Colonic mucosa (tissue), 4 donors: ENCODE measurements at regions not wholly inside any gene's neighbourhood (a gene's known extent, or its start where the extent isn't known, plus 50 kb on each side); places are given as distances from the start of the nearest gene placed in this dataset.

Experiments used
- DNase-seq: peaks from one replicate; pipeline ENCODE4 v3.0.0-alpha.2; 2020
- H3K27ac ChIP-seq: fragments of 200-600 bp; one replicate; pipeline ENCODE4 v1.8.0; 2021
- H3K27me3 ChIP-seq: fragments of 200-600 bp; one replicate; pipeline ENCODE4 v1.8.0; 2021
- H3K36me3 ChIP-seq: fragments of 200-600 bp; one replicate; pipeline ENCODE4 v1.8.0; 2021
- H3K4me1 ChIP-seq: fragments of 200-600 bp; one replicate; pipeline ENCODE4 v1.8.0; 2021; ENCODE audit warnings: mild to moderate bottlenecking
- H3K4me3 ChIP-seq: fragments of 200-600 bp; one replicate; pipeline ENCODE4 v1.8.0; 2021
- H3K9ac ChIP-seq, 2 donors: one replicate each; pipeline ENCODE4 v1.7.0; 2013; ENCODE audit warnings: control low read depth in 2 of 2, low read depth in 2 of 2, low read length in 2 of 2
- H3K9me3 ChIP-seq: fragments of 200-600 bp; one replicate; pipeline ENCODE4 v1.8.0; 2021
- CTCF ChIP-seq: fragments of 200-600 bp; IDR thresholded peaks from one replicate; pipeline ENCODE4 v1.8.0; 2022; ENCODE audit warnings: antibody characterized with exemption, mild to moderate bottlenecking
- intact Hi-C: fragments of 100-400 bp; cut with DNase I; formaldehyde crosslinking; loops from one replicate; pipeline ENCODE4 v1.14.1; 2022
- donor health status: healthy.
- donor health status: DM: no; HTN: no; CAD: no.
- donor health status: DM: no; HTN: no; CAD: no.

GRCh38 chr2:5052905-5053304, 639.3 kb upstream of the SOX11 start:
- H3K4me1 ChIP-seq: no peaks in the 10 kb centered on the region
- TF ChIP-seq CTCF: no peak
- intact Hi-C loops: no loop called here
- DNase-seq: no peak
- H3K9me3 ChIP-seq: no peaks in the 10 kb centered on the region
- no peak overlapping the region for H3K4me3 ChIP-seq
- no peak overlapping the region for H3K9ac ChIP-seq
- H3K27ac ChIP-seq: no peak overlapping the region
- H3K36me3 ChIP-seq: no peaks in the 10 kb centered on the region
- no peaks in the 10 kb centered on the region for H3K27me3 ChIP-seq

GRCh38 chr2:5057891-5058351, 634.3 kb upstream of the SOX11 start:
- TF ChIP-seq CTCF: no peak
- DNase-seq: no peak
- Histone ChIP-seq H3K36me3 (no peaks in the 10 kb centered on the region), H3K4me3 (no peak overlapping the region), H3K9me3 (no peaks in the 10 kb centered on the region), H3K4me1 (no peaks in the 10 kb centered on the region), H3K9ac (no peak overlapping the region), H3K27ac (no peak overlapping the region), H3K27me3 (no peaks in the 10 kb centered on the region)
- intact Hi-C loops: no loop called here

DNA sequence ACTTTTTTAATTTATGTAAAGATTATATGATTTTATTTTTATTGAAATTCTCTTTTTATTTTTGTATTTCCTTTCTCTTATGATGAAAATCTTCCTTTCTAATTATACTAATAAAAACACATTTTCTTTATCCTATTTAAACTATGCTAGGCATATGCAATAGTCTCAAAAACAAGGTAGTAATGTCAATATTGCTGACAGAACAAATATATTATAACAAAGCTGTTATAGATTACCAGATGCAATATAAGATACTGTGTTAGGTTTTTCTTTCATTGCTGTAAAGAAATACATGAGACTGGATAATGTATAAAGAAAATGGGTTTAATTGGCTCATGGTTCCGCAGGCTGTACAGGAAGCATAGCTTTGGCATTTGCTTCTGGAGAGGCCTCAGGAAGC, 631.2 kb upstream of the SOX11 start:
- no peak for DNase-seq
- Histone ChIP-seq H3K27me3 (no peaks in the 10 kb centered on the region), H3K9ac (no peak overlapping the region), H3K4me3 (no peak overlapping the region), H3K27ac (no peak overlapping the region), H3K36me3 (no peaks in the 10 kb centered on the region), H3K4me1 (no peaks in the 10 kb centered on the region), H3K9me3 (no peaks in the 10 kb centered on the region)
- no peak for TF ChIP-seq CTCF
- intact Hi-C loops: no loop called here

- no peak for TF ChIP-seq CTCF
- intact Hi-C loops: no loop called here
- no peak overlapping the region for H3K9ac ChIP-seq
- no peaks in the 10 kb centered on the region for H3K27me3 ChIP-seq
- no peak overlapping the region for H3K27ac ChIP-seq
- no peaks in the 10 kb centered on the region for H3K36me3 ChIP-seq
- H3K9me3 ChIP-seq: no peaks in the 10 kb centered on the region
- no peaks in the 10 kb centered on the region for H3K4me1 ChIP-seq
- no peak for DNase-seq
- no peak overlapping the region for H3K4me3 ChIP-seq
Observed at GRCh38 chr2:5064687-5065086, 627.5 kb upstream of the SOX11 start.

DNA sequence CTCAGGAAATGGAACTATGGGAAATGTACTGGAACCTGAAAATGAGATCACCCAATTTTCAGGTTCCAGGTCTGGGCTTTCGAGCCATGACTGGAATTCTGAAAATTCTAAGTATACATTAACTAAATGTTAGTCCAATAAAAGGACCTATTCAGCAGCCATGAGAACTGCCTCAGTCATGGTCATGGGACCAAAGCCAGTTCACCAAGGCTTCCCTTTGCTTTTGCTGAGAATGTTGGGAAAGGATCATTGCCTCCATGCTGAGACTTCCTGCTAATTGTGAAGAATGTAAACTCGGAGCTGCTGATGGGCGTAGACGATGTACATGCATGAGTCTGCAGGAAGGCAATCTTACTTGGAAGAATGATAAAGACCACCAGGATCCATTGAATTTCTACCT, 624.4 kb upstream of the SOX11 start:
- no peak for TF ChIP-seq CTCF
- H3K9ac ChIP-seq: no peak overlapping the region
- no peaks in the 10 kb centered on the region for H3K27me3 ChIP-seq
- H3K36me3 ChIP-seq: no peaks in the 10 kb centered on the region
- intact Hi-C loops: no loop called here
- no peaks in the 10 kb centered on the region for H3K4me1 ChIP-seq
- H3K9me3 ChIP-seq: no peaks in the 10 kb centered on the region
- no peak for DNase-seq
- no peak overlapping the region for H3K4me3 ChIP-seq
- H3K27ac ChIP-seq: no peak overlapping the region

- Histone ChIP-seq H3K4me3 (no peak overlapping the region), H3K4me1 (no peaks in the 10 kb centered on the region), H3K9ac (no peak overlapping the region), H3K27me3 (no peaks in the 10 kb centered on the region), H3K36me3 (no peaks in the 10 kb centered on the region), H3K27ac (no peak overlapping the region), H3K9me3 (no peaks in the 10 kb centered on the region)
- no peak for TF ChIP-seq CTCF
- intact Hi-C loops: no loop called here
- DNase-seq: no peak
Observed at GRCh38 chr2:5070257-5070656, 621.9 kb upstream of the SOX11 start.
